GM23338 (cell line): ENCODE measurements at regions not wholly inside any gene's neighbourhood (a gene's known extent, or its start where the extent isn't known, plus 50 kb on each side); places are given as distances from the start of the nearest gene placed in this dataset.

Source experiments
- ATAC-seq: fragments of 200-7000 bp; cut with Tn5 transposase; 3 replicates; pipeline ENCODE4 v1.9.1; 2020
- DNase-seq: peaks from one replicate; pipeline ENCODE4 v3.0.0-alpha.2; 2015; ENCODE audit warnings: low spot score
- H2AFZ ChIP-seq: fragments of 200-600 bp; sonication (generic); 2 replicates; pipeline ENCODE4 v1.8.0; 2016; ENCODE audit warnings: antibody characterized with exemption, mild to moderate bottlenecking, moderate library complexity
- H3F3A ChIP-seq: fragments of 200-600 bp; sonication (generic); replicated peaks from 2 replicates; pipeline ENCODE4 v1.8.0; 2017; ENCODE audit warnings: antibody characterized with exemption, mixed run types, low read depth
- H3K27ac ChIP-seq: fragments of 200-600 bp; sonication (generic); 2 replicates; pipeline ENCODE4 v1.6.1; 2016; ENCODE audit warnings: low read depth
- H3K27me3 ChIP-seq: fragments of 200-600 bp; sonication (generic); 2 replicates; pipeline ENCODE4 v1.8.0; 2016; ENCODE audit warnings: mild to moderate bottlenecking, mixed run types, moderate library complexity; ENCODE audit not compliant: insufficient read depth
- H3K36me3 ChIP-seq: fragments of 200-600 bp; sonication (generic); 2 replicates; pipeline ENCODE4 v1.8.0; 2016; ENCODE audit warnings: mild to moderate bottlenecking; ENCODE audit not compliant: insufficient read depth
- H3K4me1 ChIP-seq: fragments of 200-600 bp; sonication (generic); 2 replicates; pipeline ENCODE4 v1.8.0; 2016; ENCODE audit warnings: mild to moderate bottlenecking, moderate library complexity; ENCODE audit not compliant: insufficient read depth
- H3K4me2 ChIP-seq: fragments of 200-600 bp; sonication (generic); 2 replicates; pipeline ENCODE4 v1.7.1; 2017; ENCODE audit warnings: mixed run types
- H3K4me3 ChIP-seq: fragments of 200-600 bp; sonication (generic); 2 replicates; pipeline ENCODE4 v1.6.1; 2016; ENCODE audit warnings: mixed run types
- H3K79me2 ChIP-seq: fragments of 200-600 bp; sonication (generic); replicated peaks from 2 replicates; pipeline ENCODE4 v1.8.0; 2017; ENCODE audit warnings: mild to moderate bottlenecking; ENCODE audit not compliant: insufficient read depth
- H3K9me2 ChIP-seq: fragments of 200-600 bp; sonication (generic); 2 replicates; pipeline ENCODE4 v1.8.0; 2017; ENCODE audit not compliant: insufficient read depth
- H4K20me1 ChIP-seq: fragments of 200-600 bp; sonication (generic); replicated peaks from 2 replicates; pipeline ENCODE4 v1.8.0; 2017; ENCODE audit warnings: mild to moderate bottlenecking; ENCODE audit not compliant: insufficient read depth
- H3K27ac Mint-ChIP-seq: 2 replicates; pipeline ENCODE4 v1.8.0; 2020; ENCODE audit warnings: inconsistent platforms, mild to moderate bottlenecking, moderate library complexity, mixed read lengths
- H3K27me3 Mint-ChIP-seq: 3 replicates; pipeline ENCODE4 v1.8.0; 2022; ENCODE audit warnings: low read depth, mild to moderate bottlenecking, moderate library complexity, mixed read lengths, inconsistent platforms; ENCODE audit not compliant: insufficient read depth, poor library complexity
- H3K36me3 Mint-ChIP-seq: 3 replicates; pipeline ENCODE4 v1.8.0; 2021; ENCODE audit warnings: low read depth, mild to moderate bottlenecking, inconsistent platforms, moderate library complexity, mixed read lengths
- H3K4me1 Mint-ChIP-seq: 3 replicates; pipeline ENCODE4 v1.8.0; 2020; ENCODE audit warnings: mild to moderate bottlenecking, inconsistent platforms, mixed read lengths
- H3K4me3 Mint-ChIP-seq: 3 replicates; pipeline ENCODE4 v1.8.0; 2021; ENCODE audit warnings: moderate library complexity, mild to moderate bottlenecking, inconsistent platforms, mixed read lengths
- H3K9me3 Mint-ChIP-seq: 3 replicates; pipeline ENCODE4 v1.8.0; 2020; ENCODE audit warnings: moderate library complexity, mild to moderate bottlenecking, inconsistent platforms, mixed read lengths
- CREB1 ChIP-seq: fragments of 250-450 bp; sonication (Bioruptor Pico); IDR thresholded peaks from 2 replicates; pipeline ENCODE4 v1.5.0; 2020; ENCODE audit warnings: low read depth, mild to moderate bottlenecking, moderate library complexity
- ETS1 ChIP-seq: IDR thresholded peaks from 2 replicates; pipeline ENCODE4 v1.6.1; 2016; ENCODE audit warnings: antibody characterized with exemption
- EZH2 ChIP-seq: fragments of 200-600 bp; sonication (generic); IDR thresholded peaks from one replicate; pipeline ENCODE4 v1.8.0; 2017; ENCODE audit warnings: antibody characterized with exemption, mild to moderate bottlenecking, low read depth; ENCODE audit not compliant: unreplicated experiment
- EZH2phosphoT487 ChIP-seq: fragments of 200-600 bp; sonication (generic); IDR thresholded peaks from one replicate; pipeline ENCODE4 v1.8.1; 2018; ENCODE audit warnings: antibody characterized with exemption; ENCODE audit not compliant: unreplicated experiment
- JUNB ChIP-seq: IDR thresholded peaks from one replicate; pipeline ENCODE4 v1.6.1; 2016; ENCODE audit warnings: antibody characterized with exemption; ENCODE audit not compliant: unreplicated experiment
- NANOG ChIP-seq: IDR thresholded peaks from 2 replicates; pipeline ENCODE4 v1.6.1; 2016; ENCODE audit warnings: antibody characterized with exemption, borderline replicate concordance
- POLR2AphosphoS5 ChIP-seq: IDR thresholded peaks from 2 replicates; pipeline ENCODE4 v1.6.1; 2016; ENCODE audit warnings: antibody characterized with exemption, low read depth
- STAT1 ChIP-seq: IDR thresholded peaks from one replicate; pipeline ENCODE4 v1.6.1; 2016; ENCODE audit warnings: antibody characterized with exemption; ENCODE audit not compliant: unreplicated experiment
- ZNF114 ChIP-seq: fragments of 250-450 bp; sonication (Bioruptor Pico); IDR thresholded peaks from 2 replicates; pipeline ENCODE4 v1.5.0; 2020; ENCODE audit warnings: mild to moderate bottlenecking, moderate library complexity
- ZNF331 ChIP-seq: fragments of 250-450 bp; sonication (Bioruptor Pico); IDR thresholded peaks from 2 replicates; pipeline ENCODE4 v1.5.0; 2020; ENCODE audit warnings: low read depth, mild to moderate bottlenecking, moderate library complexity
- ZNF462 ChIP-seq: fragments of 250-450 bp; sonication (Bioruptor Pico); IDR thresholded peaks from 2 replicates; pipeline ENCODE4 v1.5.0; 2020; ENCODE audit warnings: mild to moderate bottlenecking, moderate library complexity
- TF ChIP-seq, protein P1 (sequence below), 2 experiments: fragments of 200-600 bp in 1 of 2; sonication (generic) in 1 of 2; conservative IDR thresholded peaks; 2 replicates each; pipeline versions ENCODE4 v1.5.1 to v1.6.1; 2016 to 2017; ENCODE audit warnings: antibody characterized with exemption in 2 of 2, low read depth in 2 of 2, mild to moderate bottlenecking in 2 of 2, moderate library complexity in 1 of 2
- TF ChIP-seq, protein P2 (sequence below): IDR thresholded peaks from one replicate; pipeline ENCODE4 v1.6.1; 2018; ENCODE audit warnings: antibody characterized with exemption; ENCODE audit not compliant: unreplicated experiment

DNA sequence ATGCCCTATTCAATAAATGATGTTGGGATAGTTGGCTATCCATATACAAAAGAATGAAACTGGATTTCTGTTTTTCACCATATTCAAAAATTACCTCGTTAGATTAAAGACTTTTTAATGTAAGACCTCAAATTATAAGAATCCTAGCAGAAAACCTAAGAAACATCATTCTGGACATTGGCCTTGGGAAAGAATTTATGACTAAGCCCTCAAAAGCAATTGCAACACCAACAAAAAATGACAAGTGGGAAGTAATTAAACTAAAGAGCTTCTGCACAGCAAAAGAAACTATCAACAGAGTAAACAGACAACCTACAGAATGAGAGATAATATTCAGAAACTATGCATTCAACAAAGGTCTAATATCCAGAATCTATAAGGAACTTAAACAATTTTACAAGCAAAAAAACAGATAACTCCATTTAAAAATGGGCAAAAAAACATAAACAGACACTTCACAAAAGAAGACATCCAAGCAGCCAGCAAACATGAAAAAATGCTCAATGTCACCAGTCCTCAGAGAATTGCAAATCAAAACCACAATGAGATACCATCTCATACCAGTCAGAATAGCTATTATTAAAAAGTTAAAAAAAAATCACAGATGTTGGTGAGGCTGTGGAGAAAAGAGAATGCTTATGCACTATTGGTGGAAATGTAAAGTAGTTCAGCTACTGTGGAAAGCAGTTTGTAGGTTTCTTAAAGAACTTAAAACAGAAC is 309.8 kb downstream of the AHR start:
- Histone ChIP-seq H3K36me3 (no peaks in the 10 kb centered on the region), H2AFZ (no peak overlapping the region), H3K27me3 (no peaks in the 10 kb centered on the region), H3K9me2 (0 out of 2 replicates have a peak, but pooled peaks cover 6% of the 10 kb centered on the region), H3K4me2 (no peak overlapping the region), H3K4me1 (no peaks in the 10 kb centered on the region), H3K4me3 (no peak overlapping the region), H3K79me2 (no peaks in the 10 kb centered on the region), H4K20me1 (no peaks in the 10 kb centered on the region), H3K27ac (no peak overlapping the region), H3F3A (no peaks in the 10 kb centered on the region)
- no peak overlapping the region for H3K4me3 Mint-ChIP-seq
- no peaks in the 10 kb centered on the region; the same call in 2 of the 3 replicates for H3K9me3 Mint-ChIP-seq
- TF ChIP-seq POLR2AphosphoS5: no peak
- TF ChIP-seq EZH2phosphoT487: no peak
- TF ChIP-seq ZNF462 (CRISPR knock-in tag): no peak
- TF ChIP-seq EZH2: no peak
- TF ChIP-seq CREB1 (CRISPR knock-in tag): no peak
- no peak for TF ChIP-seq NANOG
- no peak for TF ChIP-seq JUNB
- TF ChIP-seq STAT1: no peak
- TF ChIP-seq, protein P1, sequence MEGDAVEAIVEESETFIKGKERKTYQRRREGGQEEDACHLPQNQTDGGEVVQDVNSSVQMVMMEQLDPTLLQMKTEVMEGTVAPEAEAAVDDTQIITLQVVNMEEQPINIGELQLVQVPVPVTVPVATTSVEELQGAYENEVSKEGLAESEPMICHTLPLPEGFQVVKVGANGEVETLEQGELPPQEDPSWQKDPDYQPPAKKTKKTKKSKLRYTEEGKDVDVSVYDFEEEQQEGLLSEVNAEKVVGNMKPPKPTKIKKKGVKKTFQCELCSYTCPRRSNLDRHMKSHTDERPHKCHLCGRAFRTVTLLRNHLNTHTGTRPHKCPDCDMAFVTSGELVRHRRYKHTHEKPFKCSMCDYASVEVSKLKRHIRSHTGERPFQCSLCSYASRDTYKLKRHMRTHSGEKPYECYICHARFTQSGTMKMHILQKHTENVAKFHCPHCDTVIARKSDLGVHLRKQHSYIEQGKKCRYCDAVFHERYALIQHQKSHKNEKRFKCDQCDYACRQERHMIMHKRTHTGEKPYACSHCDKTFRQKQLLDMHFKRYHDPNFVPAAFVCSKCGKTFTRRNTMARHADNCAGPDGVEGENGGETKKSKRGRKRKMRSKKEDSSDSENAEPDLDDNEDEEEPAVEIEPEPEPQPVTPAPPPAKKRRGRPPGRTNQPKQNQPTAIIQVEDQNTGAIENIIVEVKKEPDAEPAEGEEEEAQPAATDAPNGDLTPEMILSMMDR (conservative IDR thresholded peaks at IDR 0.05; ENCODE audit: low read depth in 2 of 2): no peak
- TF ChIP-seq, protein P2, sequence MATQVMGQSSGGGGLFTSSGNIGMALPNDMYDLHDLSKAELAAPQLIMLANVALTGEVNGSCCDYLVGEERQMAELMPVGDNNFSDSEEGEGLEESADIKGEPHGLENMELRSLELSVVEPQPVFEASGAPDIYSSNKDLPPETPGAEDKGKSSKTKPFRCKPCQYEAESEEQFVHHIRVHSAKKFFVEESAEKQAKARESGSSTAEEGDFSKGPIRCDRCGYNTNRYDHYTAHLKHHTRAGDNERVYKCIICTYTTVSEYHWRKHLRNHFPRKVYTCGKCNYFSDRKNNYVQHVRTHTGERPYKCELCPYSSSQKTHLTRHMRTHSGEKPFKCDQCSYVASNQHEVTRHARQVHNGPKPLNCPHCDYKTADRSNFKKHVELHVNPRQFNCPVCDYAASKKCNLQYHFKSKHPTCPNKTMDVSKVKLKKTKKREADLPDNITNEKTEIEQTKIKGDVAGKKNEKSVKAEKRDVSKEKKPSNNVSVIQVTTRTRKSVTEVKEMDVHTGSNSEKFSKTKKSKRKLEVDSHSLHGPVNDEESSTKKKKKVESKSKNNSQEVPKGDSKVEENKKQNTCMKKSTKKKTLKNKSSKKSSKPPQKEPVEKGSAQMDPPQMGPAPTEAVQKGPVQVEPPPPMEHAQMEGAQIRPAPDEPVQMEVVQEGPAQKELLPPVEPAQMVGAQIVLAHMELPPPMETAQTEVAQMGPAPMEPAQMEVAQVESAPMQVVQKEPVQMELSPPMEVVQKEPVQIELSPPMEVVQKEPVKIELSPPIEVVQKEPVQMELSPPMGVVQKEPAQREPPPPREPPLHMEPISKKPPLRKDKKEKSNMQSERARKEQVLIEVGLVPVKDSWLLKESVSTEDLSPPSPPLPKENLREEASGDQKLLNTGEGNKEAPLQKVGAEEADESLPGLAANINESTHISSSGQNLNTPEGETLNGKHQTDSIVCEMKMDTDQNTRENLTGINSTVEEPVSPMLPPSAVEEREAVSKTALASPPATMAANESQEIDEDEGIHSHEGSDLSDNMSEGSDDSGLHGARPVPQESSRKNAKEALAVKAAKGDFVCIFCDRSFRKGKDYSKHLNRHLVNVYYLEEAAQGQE: no peak
- no peak for TF ChIP-seq ZNF331
- TF ChIP-seq ETS1: no peak
- no peak for TF ChIP-seq ZNF114
- no peaks in the 10 kb centered on the region for H3K4me1 Mint-ChIP-seq
- H3K27me3 Mint-ChIP-seq: no peaks in the 10 kb centered on the region
- DNase-seq (no peak), ATAC-seq (no peak)
- H3K36me3 Mint-ChIP-seq: no peaks in the 10 kb centered on the region
- H3K27ac Mint-ChIP-seq: no peak overlapping the region
